ENCODE measurements at regions not wholly inside any gene's neighbourhood (a gene's known extent, or its start where the extent isn't known, plus 50 kb on each side); places are given as distances from the start of the nearest gene placed in this dataset.
"Not testable (repeated sequence)": the region's sequence is repeated elsewhere in the genome, so short reads cannot be mapped to it uniquely, and the experiment has no call there.

- DNase-seq (ENCODE audit: low read depth in 2 of 3, low spot score in 2 of 3) = no peak
These were observed 242.2 kb upstream of the DDI1 start for GRCh38 chr11:103794262-103794661.

- DNase-seq (ENCODE audit: low read depth in 2 of 3, low spot score in 2 of 3) = no peak
These were observed 238.4 kb upstream of the DDI1 start for GRCh38 chr11:103798026-103798425.

- DNase-seq (ENCODE audit: low read depth in 2 of 3, low spot score in 2 of 3) = no peak
These were observed 238.0 kb upstream of the DDI1 start for GRCh38 chr11:103798446-103798845.

GRCh38 chr11:103800406-103801114 is 235.9 kb upstream of the DDI1 start:
- no peak for DNase-seq (ENCODE audit: low read depth in 2 of 3, low spot score in 2 of 3)

GRCh38 chr11:103803062-103803461 is 233.4 kb upstream of the DDI1 start:
- DNase-seq (ENCODE audit: low read depth in 2 of 3, low spot score in 2 of 3) = no peak

GRCh38 chr11:103805688-103806009 is 230.8 kb upstream of the DDI1 start:
- DNase-seq (ENCODE audit: low read depth in 2 of 3, low spot score in 2 of 3) = no peak

- DNase-seq (ENCODE audit: low read depth in 2 of 3, low spot score in 2 of 3) = no peak
These were observed 230.1 kb upstream of the DDI1 start for GRCh38 chr11:103806130-103806895.

- no peak for DNase-seq (ENCODE audit: low read depth in 2 of 3, low spot score in 2 of 3)
These were observed 228.6 kb upstream of the DDI1 start for GRCh38 chr11:103807806-103808205.

GRCh38 chr11:103808252-103808651 is 228.2 kb upstream of the DDI1 start:
- no peak for DNase-seq (ENCODE audit: low read depth in 2 of 3, low spot score in 2 of 3)

GRCh38 chr11:103811870-103812455 is 224.5 kb upstream of the DDI1 start:
- no peak for DNase-seq (ENCODE audit: low read depth in 2 of 3, low spot score in 2 of 3)

- DNase-seq (ENCODE audit: low read depth in 2 of 3, low spot score in 2 of 3) = no peak
These were observed 223.8 kb upstream of the DDI1 start for GRCh38 chr11:103812680-103813079.

- not testable (repeated sequence) for DNase-seq (ENCODE audit: low read depth in 2 of 3, low spot score in 2 of 3)
These were observed 216.1 kb upstream of the DDI1 start for GRCh38 chr11:103820345-103820744.

- DNase-seq (ENCODE audit: low read depth in 2 of 3, low spot score in 2 of 3) = no peak
These were observed 212.3 kb upstream of the DDI1 start for GRCh38 chr11:103824116-103824515.

GRCh38 chr11:103825469-103825868 is 211.0 kb upstream of the DDI1 start:
- DNase-seq (ENCODE audit: low read depth in 2 of 3, low spot score in 2 of 3) = no peak

- no peak for DNase-seq (ENCODE audit: low read depth in 2 of 3, low spot score in 2 of 3)
These were observed 209.6 kb upstream of the DDI1 start for GRCh38 chr11:103826856-103827255.

GRCh38 chr11:103829596-103829995 is 206.8 kb upstream of the DDI1 start:
- no peak for DNase-seq (ENCODE audit: low read depth in 2 of 3, low spot score in 2 of 3)

GRCh38 chr11:103830205-103830604 is 206.2 kb upstream of the DDI1 start:
- no peak for DNase-seq (ENCODE audit: low read depth in 2 of 3, low spot score in 2 of 3)

GRCh38 chr11:103832762-103833161 is 203.7 kb upstream of the DDI1 start:
- no peak for DNase-seq (ENCODE audit: low read depth in 2 of 3, low spot score in 2 of 3)

- DNase-seq (ENCODE audit: low read depth in 2 of 3, low spot score in 2 of 3) = no peak
These were observed 194.2 kb upstream of the DDI1 start for GRCh38 chr11:103842191-103842590.

- DNase-seq (ENCODE audit: low read depth in 2 of 3, low spot score in 2 of 3) = no peak
These were observed 193.6 kb upstream of the DDI1 start for GRCh38 chr11:103842795-103843194.

- no peak for DNase-seq (ENCODE audit: low read depth in 2 of 3, low spot score in 2 of 3)
These were observed 191.9 kb upstream of the DDI1 start for GRCh38 chr11:103844327-103845215.

Measured in hematopoietic multipotent progenitor cell (in vitro differentiated cells).